Keratinocyte (primary cell): ENCODE measurements at regions not wholly inside any gene's neighbourhood (a gene's known extent, or its start where the extent isn't known, plus 50 kb on each side); places are given as distances from the start of the nearest gene placed in this dataset.
A peak's percentile ranks its signal among the peaks of the same experiment; 100 is the strongest.

Experiments
- DNase-seq: peaks from one replicate; pipeline ENCODE4 v3.0.0-alpha.2; 2011; ENCODE audit warnings: low read depth, missing footprints, low spot score
- FAIRE-seq: peaks from 2 replicates; lab custom pipeline; 2011; peaks lifted over from hg19 to GRCh38; lab: Jason Lieb, UNC
- H2AFZ ChIP-seq: 2 replicates; pipeline ENCODE4 v1.6.0; 2012; ENCODE audit warnings: low read length, control low read depth, inconsistent platforms; ENCODE audit not compliant: control insufficient read depth
- H3K27ac ChIP-seq: 2 replicates; pipeline ENCODE4 v1.5.1; 2011; ENCODE audit warnings: low read length; ENCODE audit not compliant: control insufficient read depth, insufficient read depth
- H3K27me3 ChIP-seq: 3 replicates; pipeline ENCODE4 v1.6.0; 2011; ENCODE audit warnings: low read length; ENCODE audit not compliant: control insufficient read depth, insufficient read depth; ENCODE audit errors: extremely low read depth
- H3K36me3 ChIP-seq, 2 experiments: 2 replicates in 1 of 2; 3 replicates in 1 of 2; pipeline ENCODE4 v1.5.1; 2011; ENCODE audit warnings: low read length in 2 of 2, mild to moderate bottlenecking in 1 of 2; ENCODE audit not compliant: control insufficient read depth in 2 of 2, insufficient read depth in 2 of 2; ENCODE audit errors: extremely low read depth in 1 of 2
- H3K4me1 ChIP-seq: 3 replicates; pipeline ENCODE4 v1.5.1; 2011; ENCODE audit warnings: low read length; ENCODE audit not compliant: control insufficient read depth, insufficient read depth; ENCODE audit errors: extremely low read depth
- H3K4me2 ChIP-seq: 3 replicates; pipeline ENCODE4 v1.6.0; 2011; ENCODE audit warnings: low read depth, low read length; ENCODE audit not compliant: control insufficient read depth, insufficient read depth; ENCODE audit errors: extremely low read depth
- H3K4me3 ChIP-seq, 3 experiments: fragments of 200-600 bp in 1 of 3; sonication (generic) in 1 of 3; 2 replicates in 2 of 3; 3 replicates in 1 of 3; pipeline ENCODE4 v1.5.1; 2011 to 2016; ENCODE audit warnings: low read length in 3 of 3, mild to moderate bottlenecking in 3 of 3, control low read depth in 2 of 3, inconsistent platforms in 1 of 3, low read depth in 1 of 3, mixed read lengths in 1 of 3, mixed run types in 1 of 3, moderate library complexity in 1 of 3; ENCODE audit not compliant: control insufficient read depth in 2 of 3, insufficient read depth in 2 of 3; ENCODE audit errors: extremely low read depth in 1 of 3
- H3K79me2 ChIP-seq: 2 replicates; pipeline ENCODE4 v1.6.0; 2012; ENCODE audit warnings: low read length; ENCODE audit not compliant: control insufficient read depth, insufficient read depth
- H3K9ac ChIP-seq: 3 replicates; pipeline ENCODE4 v1.6.0; 2011; ENCODE audit warnings: low read length; ENCODE audit not compliant: control insufficient read depth, insufficient read depth; ENCODE audit errors: extremely low read depth
- H3K9me1 ChIP-seq: 3 replicates; pipeline ENCODE4 v1.6.0; 2011; ENCODE audit warnings: low read length; ENCODE audit not compliant: control insufficient read depth, insufficient read depth; ENCODE audit errors: extremely low read depth
- H3K9me3 ChIP-seq: 2 replicates; pipeline ENCODE4 v1.5.1; 2012; ENCODE audit warnings: low read depth, low read length; ENCODE audit not compliant: control insufficient read depth
- H4K20me1 ChIP-seq: 3 replicates; pipeline ENCODE4 v1.6.0; 2011; ENCODE audit warnings: low read length; ENCODE audit not compliant: control insufficient read depth, insufficient read depth; ENCODE audit errors: extremely low read depth
- EZH2 ChIP-seq: IDR thresholded peaks from one replicate; pipeline ENCODE4 v1.6.1; 2012; ENCODE audit warnings: inconsistent platforms, mild to moderate bottlenecking, low read length, moderate library complexity
- dilution Hi-C: fragments of 300-500 bp; cut with MboI; formaldehyde crosslinking; loops from one replicate; pipeline ENCODE4 v1.7.0; 2020; ENCODE audit warnings: low sequenced_read_pairs; ENCODE audit not compliant: extremely low pct_ligation_motif_present
- TF ChIP-seq, protein P1 (sequence below), 3 experiments: IDR thresholded peaks in 1 of 3; conservative IDR thresholded peaks in 1 of 3; optimal IDR thresholded peaks in 1 of 3; 2 replicates in 2 of 3; 3 replicates in 1 of 3; pipeline versions ENCODE3 to v1.5.1; 2011; ENCODE audit warnings: low read length in 3 of 3, mild to moderate bottlenecking in 3 of 3, moderate library complexity in 2 of 3, control low read depth in 1 of 3, inconsistent platforms in 1 of 3; ENCODE audit not compliant: insufficient read depth in 2 of 3; ENCODE audit errors: extremely low read depth in 1 of 3

- H3K4me3 ChIP-seq = no peak overlapping the region
- no peak overlapping the region for H3K9ac ChIP-seq
- no peak overlapping the region for H3K4me2 ChIP-seq
- DNase-seq (no peak), FAIRE-seq (no peak)
- no peak overlapping the region for H3K27ac ChIP-seq
- H3K27me3 ChIP-seq = no peaks in the 10 kb centered on the region
- no peaks in the 10 kb centered on the region for H3K36me3 ChIP-seq
- TF ChIP-seq, protein P1, sequence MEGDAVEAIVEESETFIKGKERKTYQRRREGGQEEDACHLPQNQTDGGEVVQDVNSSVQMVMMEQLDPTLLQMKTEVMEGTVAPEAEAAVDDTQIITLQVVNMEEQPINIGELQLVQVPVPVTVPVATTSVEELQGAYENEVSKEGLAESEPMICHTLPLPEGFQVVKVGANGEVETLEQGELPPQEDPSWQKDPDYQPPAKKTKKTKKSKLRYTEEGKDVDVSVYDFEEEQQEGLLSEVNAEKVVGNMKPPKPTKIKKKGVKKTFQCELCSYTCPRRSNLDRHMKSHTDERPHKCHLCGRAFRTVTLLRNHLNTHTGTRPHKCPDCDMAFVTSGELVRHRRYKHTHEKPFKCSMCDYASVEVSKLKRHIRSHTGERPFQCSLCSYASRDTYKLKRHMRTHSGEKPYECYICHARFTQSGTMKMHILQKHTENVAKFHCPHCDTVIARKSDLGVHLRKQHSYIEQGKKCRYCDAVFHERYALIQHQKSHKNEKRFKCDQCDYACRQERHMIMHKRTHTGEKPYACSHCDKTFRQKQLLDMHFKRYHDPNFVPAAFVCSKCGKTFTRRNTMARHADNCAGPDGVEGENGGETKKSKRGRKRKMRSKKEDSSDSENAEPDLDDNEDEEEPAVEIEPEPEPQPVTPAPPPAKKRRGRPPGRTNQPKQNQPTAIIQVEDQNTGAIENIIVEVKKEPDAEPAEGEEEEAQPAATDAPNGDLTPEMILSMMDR (optimal IDR thresholded peaks at IDR 0.05 in 1 of 3, IDR thresholded peaks at IDR 0.05 in 1 of 3, conservative IDR thresholded peaks at IDR 0.05 in 1 of 3; ENCODE audit: extremely low read depth in 1 of 3, insufficient read depth in 2 of 3, low read length in 3 of 3) = no peak
- no peak for TF ChIP-seq EZH2
- H3K4me1 ChIP-seq = no peaks in the 10 kb centered on the region
- H2AFZ ChIP-seq = no peak overlapping the region
- H4K20me1 ChIP-seq = no peaks in the 10 kb centered on the region
- H3K79me2 ChIP-seq = no peaks in the 10 kb centered on the region
- no peaks in the 10 kb centered on the region for H3K9me1 ChIP-seq
- dilution Hi-C loops = no loop called here
- peaks cover 5% of the 10 kb centered on the region for H3K9me3 ChIP-seq
These were observed 745.1 kb upstream of the MARCKS start for GRCh38 chr6:113112086-113112485.

- TF ChIP-seq EZH2 = no peak
- TF ChIP-seq, protein P1 (optimal IDR thresholded peaks at IDR 0.05 in 1 of 3, IDR thresholded peaks at IDR 0.05 in 1 of 3, conservative IDR thresholded peaks at IDR 0.05 in 1 of 3; ENCODE audit: extremely low read depth in 1 of 3, insufficient read depth in 2 of 3, low read length in 3 of 3) = no peak
- H2AFZ ChIP-seq = no peak overlapping the region
- dilution Hi-C loops = no loop called here
- H3K27ac ChIP-seq = no peak overlapping the region
- no peak overlapping the region for H3K9ac ChIP-seq
- no peaks in the 10 kb centered on the region for H3K79me2 ChIP-seq
- H3K4me2 ChIP-seq = no peak overlapping the region
- no peaks in the 10 kb centered on the region for H3K27me3 ChIP-seq
- no peaks in the 10 kb centered on the region for H4K20me1 ChIP-seq
- DNase-seq (no peak), FAIRE-seq (peak; percentile 20)
- H3K9me1 ChIP-seq = no peaks in the 10 kb centered on the region
- H3K4me3 ChIP-seq = no peak overlapping the region
- H3K4me1 ChIP-seq = peaks cover 6% of the 10 kb centered on the region
- peaks cover 5% of the 10 kb centered on the region for H3K9me3 ChIP-seq
- no peaks in the 10 kb centered on the region for H3K36me3 ChIP-seq
These were observed 741.9 kb upstream of the MARCKS start for GRCh38 chr6:113115196-113115595.
